Immature natural killer cell (primary cell): ENCODE measurements at regions not wholly inside any gene's neighbourhood (a gene's known extent, or its start where the extent isn't known, plus 50 kb on each side); places are given as distances from the start of the nearest gene placed in this dataset.

Experiments used
- DNase-seq, 3 donors: peaks; one replicate each; pipeline ENCODE4 v3.0.0; 2022; ENCODE audit warnings: mixed read lengths in 1 of 3
- H3K27ac Mint-ChIP-seq, 6 donors: one replicate each; pipeline ENCODE4 v1.8.0; 2020; ENCODE audit warnings: mixed read lengths in 6 of 6, mild to moderate bottlenecking in 5 of 6, inconsistent platforms in 4 of 6, moderate library complexity in 3 of 6
- H3K27me3 Mint-ChIP-seq, 3 donors: one replicate each; pipeline ENCODE4 v1.8.0; 2020 to 2021; ENCODE audit warnings: low read depth in 3 of 3, mild to moderate bottlenecking in 3 of 3, mixed read lengths in 3 of 3, moderate library complexity in 3 of 3, inconsistent platforms in 1 of 3
- H3K36me3 Mint-ChIP-seq, 3 donors: one replicate each; pipeline ENCODE4 v1.8.0; 2020; ENCODE audit warnings: mixed read lengths in 3 of 3, inconsistent platforms in 2 of 3, mild to moderate bottlenecking in 2 of 3
- H3K4me1 Mint-ChIP-seq, 2 donors: one replicate each; pipeline ENCODE4 v1.8.0; 2020; ENCODE audit warnings: inconsistent platforms in 2 of 2, mild to moderate bottlenecking in 2 of 2, mixed read lengths in 2 of 2, moderate library complexity in 1 of 2
- H3K4me3 Mint-ChIP-seq, 5 donors: one replicate each; pipeline ENCODE4 v1.8.0; 2020; ENCODE audit warnings: mild to moderate bottlenecking in 5 of 5, mixed read lengths in 5 of 5, inconsistent platforms in 3 of 5, moderate library complexity in 3 of 5
- H3K9me3 Mint-ChIP-seq, 6 donors: one replicate each; pipeline ENCODE4 v1.8.0; 2020; ENCODE audit warnings: mild to moderate bottlenecking in 6 of 6, mixed read lengths in 6 of 6, inconsistent platforms in 4 of 6, moderate library complexity in 3 of 6

GRCh38 chr9:84589542-84589941, 80.0 kb upstream of the NTRK2 start:
- peaks cover 2 to 6% (median 5%) of the 10 kb centered on the region in 3 donors for H3K27me3 Mint-ChIP-seq

GRCh38 chr9:84590706-84591105, 78.8 kb upstream of the NTRK2 start:
- peaks cover 2 to 5% (median 2%) of the 10 kb centered on the region in 3 donors for H3K27me3 Mint-ChIP-seq
- no peak overlapping the region for H3K4me3 Mint-ChIP-seq
- DNase-seq = no peak
- no peaks in the 10 kb centered on the region for H3K4me1 Mint-ChIP-seq
- H3K9me3 Mint-ChIP-seq = peaks cover 0 to 4% (median 0%) of the 10 kb centered on the region in 6 donors
- no peak overlapping the region for H3K27ac Mint-ChIP-seq
- H3K36me3 Mint-ChIP-seq = peaks cover 0 to 4% (median 0%) of the 10 kb centered on the region in 3 donors

More at GRCh38 chr9:84589542-84589941, 80.0 kb upstream of the NTRK2 start:
- no peak overlapping the region for H3K27ac Mint-ChIP-seq
- no peak overlapping the region for H3K4me3 Mint-ChIP-seq
- H3K36me3 Mint-ChIP-seq = peaks cover 0 to 4% (median 0%) of the 10 kb centered on the region in 3 donors
- H3K4me1 Mint-ChIP-seq = no peaks in the 10 kb centered on the region
- DNase-seq = no peak
- peaks cover 0 to 4% (median 0%) of the 10 kb centered on the region in 6 donors for H3K9me3 Mint-ChIP-seq

- Mint-ChIP-seq H3K9me3 (peaks cover 0 to 4% (median 0%) of the 10 kb centered on the region in 6 donors), H3K27ac (no peak overlapping the region), H3K36me3 (no peaks in the 10 kb centered on the region), H3K4me1 (peaks cover 7 to 11% of the 10 kb centered on the region in 2 donors), H3K27me3 (peaks cover 2 to 3% (median 2%) of the 10 kb centered on the region in 3 donors), H3K4me3 (no peak overlapping the region)
- no peak for DNase-seq
These were observed 76.6 kb upstream of the NTRK2 start for GRCh38 chr9:84592918-84593317.

- H3K27ac Mint-ChIP-seq = no peak overlapping the region
- no peaks in the 10 kb centered on the region for H3K36me3 Mint-ChIP-seq
- peaks cover 2 to 3% (median 2%) of the 10 kb centered on the region in 3 donors for H3K27me3 Mint-ChIP-seq
- H3K4me3 Mint-ChIP-seq = no peak overlapping the region
- peaks cover 7 to 14% of the 10 kb centered on the region in 2 donors for H3K4me1 Mint-ChIP-seq
- H3K9me3 Mint-ChIP-seq = peaks cover 0 to 4% (median 0%) of the 10 kb centered on the region in 6 donors
- DNase-seq = no peak
These were observed 76.2 kb upstream of the NTRK2 start for GRCh38 chr9:84593352-84593751.

- Mint-ChIP-seq H3K4me1 (peaks cover 7 to 14% of the 10 kb centered on the region in 2 donors), H3K36me3 (no peaks in the 10 kb centered on the region), H3K4me3 (peak overlapping the region in 4 of 5 donors; percentile 10 to 18 (median 14)), H3K27me3 (peaks cover 0 to 3% (median 0%) of the 10 kb centered on the region in 3 donors), H3K27ac (peak overlapping the region in 1 of 6 donors; percentile 2), H3K9me3 (peaks cover 0 to 8% (median 0%) of the 10 kb centered on the region in 6 donors)
- no peak for DNase-seq
These were observed 72.4 kb upstream of the NTRK2 start for GRCh38 chr9:84597131-84597530.

- H3K27me3 Mint-ChIP-seq = peaks cover 2 to 8% (median 3%) of the 10 kb centered on the region in 3 donors
- peaks cover 0 to 8% (median 0%) of the 10 kb centered on the region in 6 donors for H3K9me3 Mint-ChIP-seq
- H3K27ac Mint-ChIP-seq = no peak overlapping the region
- no peaks in the 10 kb centered on the region for H3K36me3 Mint-ChIP-seq
- DNase-seq = no peak
- H3K4me1 Mint-ChIP-seq = peaks cover 7 to 14% of the 10 kb centered on the region in 2 donors
- no peak overlapping the region for H3K4me3 Mint-ChIP-seq
These were observed 70.5 kb upstream of the NTRK2 start for GRCh38 chr9:84598921-84599636.

GRCh38 chr9:84600739-84601138, 68.8 kb upstream of the NTRK2 start:
- no peak overlapping the region for H3K27ac Mint-ChIP-seq
- H3K36me3 Mint-ChIP-seq = no peaks in the 10 kb centered on the region
- H3K4me3 Mint-ChIP-seq = no peak overlapping the region
- peaks cover 7 to 14% of the 10 kb centered on the region in 2 donors for H3K4me1 Mint-ChIP-seq
- H3K9me3 Mint-ChIP-seq = peaks cover 0 to 8% (median 0%) of the 10 kb centered on the region in 6 donors
- H3K27me3 Mint-ChIP-seq = peaks cover 3 to 8% (median 4%) of the 10 kb centered on the region in 3 donors
- DNase-seq = no peak

- Mint-ChIP-seq H3K4me3 (no peak overlapping the region), H3K27ac (no peak overlapping the region), H3K9me3 (peaks cover 0 to 8% (median 0%) of the 10 kb centered on the region in 6 donors), H3K27me3 (peaks cover 3 to 9% (median 8%) of the 10 kb centered on the region in 3 donors), H3K36me3 (no peaks in the 10 kb centered on the region), H3K4me1 (no peaks in the 10 kb centered on the region)
- DNase-seq = no peak
These were observed 65.3 kb upstream of the NTRK2 start for GRCh38 chr9:84604223-84604622.

GRCh38 chr9:84609779-84610178, 59.8 kb upstream of the NTRK2 start:
- H3K9me3 Mint-ChIP-seq = peaks cover 0 to under 1% (median 0%) of the 10 kb centered on the region in 6 donors
- no peak overlapping the region for H3K27ac Mint-ChIP-seq
- H3K4me1 Mint-ChIP-seq = no peaks in the 10 kb centered on the region
- H3K36me3 Mint-ChIP-seq = no peaks in the 10 kb centered on the region
- DNase-seq = no peak
- H3K27me3 Mint-ChIP-seq = peaks cover under 1 to 12% (median 2%) of the 10 kb centered on the region in 3 donors
- no peak overlapping the region for H3K4me3 Mint-ChIP-seq

- peaks cover 2 to 13% (median 10%) of the 10 kb centered on the region in 3 donors for H3K27me3 Mint-ChIP-seq
- H3K36me3 Mint-ChIP-seq = no peaks in the 10 kb centered on the region
- H3K4me3 Mint-ChIP-seq = no peak overlapping the region
- H3K27ac Mint-ChIP-seq = no peak overlapping the region
- DNase-seq = no peak
- no peaks in the 10 kb centered on the region for H3K9me3 Mint-ChIP-seq
- H3K4me1 Mint-ChIP-seq = no peaks in the 10 kb centered on the region
These were observed 56.1 kb upstream of the NTRK2 start for GRCh38 chr9:84613431-84613830.

- H3K27ac Mint-ChIP-seq = no peak overlapping the region
- H3K36me3 Mint-ChIP-seq = no peaks in the 10 kb centered on the region
- H3K4me1 Mint-ChIP-seq = no peaks in the 10 kb centered on the region
- H3K9me3 Mint-ChIP-seq = no peaks in the 10 kb centered on the region
- peaks cover 4 to 14% (median 13%) of the 10 kb centered on the region in 3 donors for H3K27me3 Mint-ChIP-seq
- DNase-seq = no peak
- H3K4me3 Mint-ChIP-seq = no peak overlapping the region
These were observed 54.0 kb upstream of the NTRK2 start for GRCh38 chr9:84615544-84615943.

GRCh38 chr9:84617411-84618029, 52.0 kb upstream of the NTRK2 start:
- peaks cover 4 to 13% (median 13%) of the 10 kb centered on the region in 3 donors for H3K27me3 Mint-ChIP-seq
- no peaks in the 10 kb centered on the region for H3K9me3 Mint-ChIP-seq
- no peak overlapping the region for H3K4me3 Mint-ChIP-seq
- no peaks in the 10 kb centered on the region for H3K36me3 Mint-ChIP-seq
- DNase-seq = no peak
- no peak overlapping the region for H3K27ac Mint-ChIP-seq
- H3K4me1 Mint-ChIP-seq = no peaks in the 10 kb centered on the region
